ENCODE measurements at regions not wholly inside any gene's neighbourhood (a gene's known extent, or its start where the extent isn't known, plus 50 kb on each side); places are given as distances from the start of the nearest gene placed in this dataset.
A peak's percentile ranks its signal among the peaks of the same experiment; 100 is the strongest.

DNA sequence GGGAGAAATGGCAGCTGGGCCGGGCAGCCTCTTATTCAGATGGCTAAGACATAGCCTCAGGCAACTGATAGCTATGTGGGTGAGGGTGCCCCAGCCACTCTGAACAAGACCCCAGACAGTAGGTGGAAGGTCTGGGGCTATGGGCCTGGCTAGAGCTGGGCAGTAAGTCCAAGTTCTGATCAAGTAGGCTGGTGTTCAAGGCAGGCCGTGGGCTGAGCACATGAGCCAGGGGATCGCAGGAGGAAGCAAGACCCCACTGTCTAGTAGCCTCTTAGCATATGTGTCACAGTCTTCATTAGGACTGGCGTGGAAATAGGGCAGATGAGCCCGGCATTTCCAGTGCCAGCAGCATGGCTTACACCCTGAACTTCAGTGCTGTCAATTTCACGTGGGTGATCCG is 192.1 kb downstream of the ADAMTS15 start:
- DNase-seq (ENCODE audit: low spot score), result no peak

DNA sequence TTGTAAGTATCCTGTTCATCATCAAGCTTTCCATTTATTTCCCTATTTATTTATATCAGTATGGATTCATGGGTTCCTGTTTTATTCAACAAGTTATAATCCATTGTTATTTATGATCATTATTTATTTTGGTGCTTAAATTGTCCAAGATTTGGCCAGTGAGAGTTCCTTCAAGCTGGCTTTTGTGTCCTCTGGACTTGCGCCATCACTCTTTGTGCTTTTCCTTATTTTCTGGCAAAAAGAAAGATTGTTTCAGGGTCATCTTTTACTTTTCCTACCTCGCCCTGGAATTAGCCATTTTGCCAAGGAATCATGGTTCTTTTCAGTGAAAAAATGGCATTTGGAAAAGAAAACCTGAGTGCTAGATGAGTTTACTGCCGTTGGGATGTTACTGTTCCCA is 193.4 kb downstream of the ADAMTS15 start:
- no peak for DNase-seq (ENCODE audit: low spot score)

GRCh38 chr11:130642994-130643393 is 194.5 kb downstream of the ADAMTS15 start:
- no peak for DNase-seq (ENCODE audit: low spot score)

DNA sequence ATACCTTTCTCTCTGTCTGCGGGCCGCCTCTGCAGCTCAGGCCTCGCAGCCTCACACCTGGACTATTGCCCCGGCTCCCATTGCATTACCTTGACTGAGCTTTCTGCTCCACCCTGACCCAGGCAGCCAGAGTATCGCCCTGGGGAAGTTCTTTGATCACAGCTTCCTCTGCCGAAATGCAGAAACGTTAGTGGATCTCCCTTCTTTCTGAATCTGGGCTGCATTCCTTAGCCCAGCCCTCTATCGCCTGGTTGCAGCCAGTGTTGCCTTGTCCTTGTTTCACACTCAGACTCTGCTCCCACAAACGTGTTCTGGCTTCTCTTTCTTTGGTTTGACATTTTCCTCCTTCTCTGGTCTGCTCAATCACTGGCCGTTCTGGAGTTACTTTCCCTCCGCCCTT is 195.7 kb downstream of the ADAMTS15 start:
- no peak for DNase-seq (ENCODE audit: low spot score)

- DNase-seq (ENCODE audit: low spot score), result no peak
Observed at GRCh38 chr11:130645164-130645842, 196.9 kb downstream of the ADAMTS15 start.

DNA sequence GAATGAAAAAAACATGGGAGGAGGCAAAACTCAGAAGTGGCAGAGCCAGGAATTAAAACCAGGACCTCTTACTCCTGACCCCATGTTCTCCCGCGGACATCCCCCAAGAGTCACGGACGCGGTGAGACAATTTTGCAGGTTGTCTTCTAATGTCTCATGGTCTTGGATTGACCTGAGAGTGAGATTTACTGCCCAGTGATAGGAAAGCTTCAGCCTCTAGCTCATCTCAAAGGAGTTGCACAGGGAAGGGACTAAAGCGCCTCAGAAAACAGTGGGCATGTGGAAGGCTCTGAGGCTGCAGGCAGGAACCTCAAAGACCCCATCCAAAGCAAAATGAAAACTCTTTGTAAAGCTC is 197.4 kb downstream of the ADAMTS15 start:
- DNase-seq (ENCODE audit: low spot score), result no peak

- DNase-seq (ENCODE audit: low spot score), result no peak
Observed at GRCh38 chr11:130646881-130647280, 198.4 kb downstream of the ADAMTS15 start.

GRCh38 chr11:130647371-130647770 is 198.9 kb downstream of the ADAMTS15 start:
- no peak for DNase-seq (ENCODE audit: low spot score)

DNA sequence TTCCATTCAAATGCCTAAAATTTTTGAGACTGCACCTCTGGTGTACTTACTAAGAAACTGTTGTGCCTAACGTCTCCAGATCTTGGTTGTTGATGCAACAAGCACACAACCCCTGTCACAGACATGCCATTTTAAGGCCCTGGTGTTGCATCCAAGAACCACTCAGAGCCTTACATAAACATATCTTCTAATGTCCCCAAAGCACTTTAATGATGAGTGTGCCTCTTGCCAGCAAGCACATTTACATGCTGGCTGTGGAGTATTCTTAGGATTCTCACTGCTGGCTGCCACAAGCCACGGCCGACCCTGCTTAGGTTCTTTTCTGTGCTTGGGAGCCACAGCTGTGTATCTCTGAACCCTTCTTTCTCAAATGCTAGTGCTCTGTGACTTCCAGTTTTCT is 201.4 kb downstream of the ADAMTS15 start:
- no peak for DNase-seq (ENCODE audit: low spot score)

DNA sequence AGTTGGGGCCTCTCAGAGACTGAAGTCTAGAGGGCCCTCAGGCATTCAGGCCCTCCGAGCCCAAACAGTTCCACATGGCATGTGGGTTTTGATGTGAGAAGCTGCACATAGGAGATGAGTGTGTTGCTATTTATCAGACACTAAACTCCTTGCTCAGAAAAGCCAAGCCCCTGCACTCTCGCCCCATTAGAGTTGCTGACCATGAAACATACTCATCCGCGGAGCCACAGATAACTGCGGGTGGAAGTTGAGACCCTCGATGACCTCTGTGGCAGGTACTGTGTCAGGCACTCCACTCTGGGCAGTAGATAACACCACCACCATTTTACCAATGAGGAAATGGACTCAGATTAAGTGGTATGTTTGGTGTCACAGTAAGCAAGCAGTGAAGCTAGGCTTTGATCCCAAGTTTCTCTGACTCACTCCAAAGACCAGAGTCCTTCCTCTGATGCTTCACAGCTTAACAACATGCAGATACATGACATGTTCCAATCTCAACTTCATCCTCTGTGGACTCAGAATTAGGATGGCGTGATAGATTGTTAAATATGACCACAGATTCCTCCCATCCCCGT is 202.1 kb downstream of the ADAMTS15 start:
- DNase-seq (ENCODE audit: low spot score), result no peak

GRCh38 chr11:130651066-130651855 is 202.8 kb downstream of the ADAMTS15 start:
- no peak for DNase-seq (ENCODE audit: low spot score)

GRCh38 chr11:130652671-130653335 is 204.4 kb downstream of the ADAMTS15 start:
- no peak for DNase-seq (ENCODE audit: low spot score)

GRCh38 chr11:130653838-130654636 is 205.6 kb downstream of the ADAMTS15 start:
- no peak for DNase-seq (ENCODE audit: low spot score)

- DNase-seq (ENCODE audit: low spot score), result no peak
Observed at GRCh38 chr11:130655300-130655699, 206.9 kb downstream of the ADAMTS15 start.

DNA sequence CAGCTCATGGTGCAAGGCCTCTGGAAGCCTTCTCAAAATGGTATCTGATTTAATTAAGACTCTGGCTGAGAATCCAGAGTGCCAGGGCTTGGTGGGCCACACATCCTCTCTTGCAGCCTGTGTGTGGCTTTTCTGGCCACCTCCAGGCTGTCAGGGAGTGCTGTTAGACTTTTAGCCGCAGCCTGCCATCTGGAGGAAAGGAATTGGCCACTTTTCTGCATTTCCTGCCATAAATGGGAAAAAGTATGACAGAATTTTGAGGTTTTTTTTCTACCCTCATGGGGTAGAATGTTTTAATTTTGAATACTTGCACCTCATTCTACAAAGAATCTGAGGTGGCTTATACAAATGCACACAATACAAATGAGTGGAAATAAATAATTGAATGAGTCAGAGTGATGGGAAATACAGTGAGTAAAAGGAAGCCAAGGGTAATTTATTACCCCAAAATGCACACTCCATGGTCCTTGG is 218.4 kb downstream of the ADAMTS15 start:
- DNase-seq (ENCODE audit: low spot score), result peak; percentile 40

GRCh38 chr11:130668751-130669150 is 220.3 kb downstream of the ADAMTS15 start:
- no peak for DNase-seq (ENCODE audit: low spot score)

GRCh38 chr11:130670200-130670599 is 221.8 kb downstream of the ADAMTS15 start:
- no peak for DNase-seq (ENCODE audit: low spot score)

GRCh38 chr11:130671801-130672700 is 223.6 kb downstream of the ADAMTS15 start:
- peak; percentile 38 for DNase-seq (ENCODE audit: low spot score)

GRCh38 chr11:130672911-130673310 is 224.5 kb downstream of the ADAMTS15 start:
- DNase-seq (ENCODE audit: low spot score), result no peak

DNA sequence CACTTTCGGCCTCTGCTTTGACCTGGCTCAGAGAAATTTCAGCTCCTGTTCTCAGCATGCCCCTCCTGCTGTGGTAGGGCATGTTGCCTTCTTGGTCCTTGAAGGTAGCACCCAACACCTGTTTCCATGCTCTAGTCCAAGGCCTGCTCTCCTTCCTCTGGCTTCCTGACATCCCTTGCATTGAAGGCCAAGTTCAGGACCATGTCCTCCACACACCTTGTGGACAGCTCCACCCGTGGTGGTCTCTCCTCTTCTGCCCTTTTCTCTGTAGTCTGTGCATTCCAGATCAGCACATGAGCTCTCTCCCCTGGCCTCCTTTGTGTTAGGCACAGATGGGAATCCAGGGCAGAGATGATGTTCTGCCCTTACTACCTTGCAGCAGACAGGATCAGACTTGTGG is 225.3 kb downstream of the ADAMTS15 start:
- no peak for DNase-seq (ENCODE audit: low spot score)

Data from A172 (cell line).